ENCODE measurements at regions not wholly inside any gene's neighbourhood (a gene's known extent, or its start where the extent isn't known, plus 50 kb on each side); places are given as distances from the start of the nearest gene placed in this dataset.
"Not testable (repeated sequence)": the region's sequence is repeated elsewhere in the genome, so short reads cannot be mapped to it uniquely, and the experiment has no call there.

DNA sequence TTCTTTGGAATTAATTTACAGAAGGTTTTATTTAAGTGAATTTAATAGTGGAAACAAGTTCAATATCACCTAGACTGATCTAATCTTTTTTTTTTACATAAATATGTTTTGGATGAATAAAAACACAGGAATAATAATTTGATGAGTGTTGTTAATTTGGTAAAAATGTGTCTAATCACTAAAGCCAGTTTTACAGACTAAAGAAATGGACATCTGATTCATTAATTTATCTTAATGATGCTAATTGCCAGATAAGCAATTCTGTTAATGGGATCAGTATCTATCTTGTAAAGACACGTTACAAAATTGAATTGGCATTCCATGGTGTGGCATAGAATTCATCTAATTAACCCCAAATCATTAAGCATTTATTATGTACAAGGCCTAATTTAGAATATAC lies 743.3 kb upstream of the CDH6 start:
- H3K4me3 ChIP-seq (ENCODE audit: low read length), result no peak overlapping the region

DNA sequence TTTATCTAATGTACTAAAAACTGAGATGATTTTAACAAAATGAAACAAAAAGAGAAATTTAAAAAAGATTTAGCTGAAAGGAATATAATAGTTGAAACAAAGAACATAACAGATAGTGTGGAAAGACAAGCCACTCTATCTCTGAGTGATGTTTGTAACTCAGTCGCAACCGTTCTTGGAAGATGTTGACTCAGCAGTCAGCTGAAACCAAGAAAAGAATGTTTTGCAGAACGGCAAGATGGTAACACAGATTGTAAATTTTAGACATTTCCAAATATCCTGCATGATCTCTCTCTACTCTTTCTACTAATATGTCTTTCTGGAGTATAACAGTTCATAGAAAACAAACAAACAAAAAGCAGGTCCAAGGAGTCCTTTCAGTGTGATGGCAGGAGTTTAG lies 746.1 kb upstream of the CDH6 start:
- H3K4me3 ChIP-seq (ENCODE audit: low read length), result no peak overlapping the region
- no peak for TF ChIP-seq ZNF274 (IDR thresholded peaks at IDR 0.05; ENCODE audit: low read depth, low read length)

More for the DNA sequence above, 743.3 kb upstream of the CDH6 start:
- no peak for TF ChIP-seq ZNF274 (IDR thresholded peaks at IDR 0.05; ENCODE audit: low read depth, low read length)

DNA sequence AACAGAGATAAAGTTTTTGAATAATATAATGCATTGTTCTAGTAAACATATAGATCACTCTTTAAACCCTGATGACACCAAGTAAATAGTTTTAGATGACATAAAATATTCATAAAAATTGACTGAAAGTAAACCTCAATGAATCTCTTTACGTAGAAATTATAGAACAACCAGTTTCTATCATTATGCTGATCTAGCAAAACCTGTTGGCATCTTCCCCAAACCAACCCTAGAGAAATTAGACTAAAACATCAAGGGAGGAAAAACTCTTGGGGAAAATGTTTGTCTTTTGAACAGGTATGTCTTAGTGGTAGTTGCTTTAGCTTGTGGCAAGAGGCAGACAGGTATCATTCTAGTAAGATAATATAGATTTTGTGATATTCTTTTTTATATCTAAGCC lies 747.0 kb upstream of the CDH6 start:
- H3K4me3 ChIP-seq (ENCODE audit: low read length), result no peak overlapping the region

DNA sequence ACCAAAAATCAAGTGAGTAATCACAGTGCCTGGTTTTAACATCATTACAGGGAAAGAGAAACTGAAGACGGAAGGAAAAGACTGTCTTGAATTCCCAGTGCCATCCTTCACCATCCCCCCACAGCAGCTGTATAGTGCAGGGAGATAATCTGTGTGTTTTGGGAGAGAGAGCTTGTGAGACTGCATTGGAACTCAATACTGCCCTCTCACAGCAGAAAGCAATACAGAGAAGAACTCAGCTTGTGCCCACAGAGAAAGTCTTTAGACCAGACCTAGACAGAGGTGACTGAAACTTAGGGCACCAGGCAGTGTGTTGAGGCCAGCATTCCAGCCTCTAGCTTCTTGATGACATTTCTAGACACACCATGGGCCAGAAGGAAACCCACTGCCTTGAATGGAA lies 754.7 kb upstream of the CDH6 start:
- no peak for TF ChIP-seq ZNF274 (IDR thresholded peaks at IDR 0.05; ENCODE audit: low read depth, low read length)
- H3K4me3 ChIP-seq (ENCODE audit: low read length), result no peak overlapping the region

More for the DNA sequence above, 747.0 kb upstream of the CDH6 start:
- TF ChIP-seq ZNF274 (IDR thresholded peaks at IDR 0.05; ENCODE audit: low read depth, low read length), result no peak

DNA sequence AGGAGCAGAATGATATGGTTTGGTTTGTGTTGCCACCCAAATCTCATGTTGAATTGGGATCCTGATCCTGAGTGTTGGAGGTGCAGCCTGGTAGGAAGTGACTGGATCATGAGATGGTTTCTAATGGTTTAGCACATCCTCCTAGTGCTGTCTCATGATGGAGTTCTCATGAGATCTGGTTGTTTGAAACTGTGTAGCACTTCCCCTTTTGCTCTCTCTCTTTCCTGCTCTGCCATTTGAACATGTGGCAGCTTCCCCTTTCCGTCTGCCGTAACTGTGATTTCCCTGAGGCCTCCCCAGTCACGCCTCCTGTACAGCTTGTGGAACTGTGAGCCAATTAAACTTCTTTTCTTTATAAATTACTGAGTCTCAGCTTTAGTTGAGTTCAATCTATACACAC lies 756.8 kb upstream of the CDH6 start:
- TF ChIP-seq ZNF274 (IDR thresholded peaks at IDR 0.05; ENCODE audit: low read depth, low read length), result no peak

DNA sequence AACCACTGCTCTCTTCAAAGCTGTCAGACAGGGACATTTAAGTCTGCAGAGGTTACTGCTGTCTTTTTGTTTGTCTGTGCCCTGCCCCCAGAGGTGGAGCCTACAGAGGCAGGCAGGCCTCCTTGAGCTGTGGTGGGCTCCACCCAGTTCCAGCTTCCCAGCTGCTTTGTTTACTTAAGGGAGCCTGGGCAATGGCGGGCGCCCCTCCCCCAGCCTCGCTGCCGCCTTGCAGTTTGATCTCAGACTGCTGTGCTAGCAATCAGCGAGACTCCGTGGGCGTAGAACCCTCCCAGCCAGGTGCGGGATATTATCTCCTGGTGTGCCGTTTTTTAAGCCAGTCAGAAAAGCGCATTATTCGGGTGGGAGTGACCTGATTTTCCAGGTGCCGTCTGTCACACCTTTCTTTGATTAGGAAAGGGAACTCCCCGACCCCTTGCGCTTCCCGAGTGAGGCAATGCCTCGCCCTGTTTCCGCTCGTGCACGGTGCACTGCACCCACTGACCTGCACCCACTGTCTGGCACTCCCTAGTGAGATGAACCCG lies 764.5 kb upstream of the CDH6 start:
- not testable (repeated sequence) for H3K4me3 ChIP-seq (ENCODE audit: low read length)

More for the DNA sequence above, 756.8 kb upstream of the CDH6 start:
- H3K4me3 ChIP-seq (ENCODE audit: low read length), result no peak overlapping the region

DNA sequence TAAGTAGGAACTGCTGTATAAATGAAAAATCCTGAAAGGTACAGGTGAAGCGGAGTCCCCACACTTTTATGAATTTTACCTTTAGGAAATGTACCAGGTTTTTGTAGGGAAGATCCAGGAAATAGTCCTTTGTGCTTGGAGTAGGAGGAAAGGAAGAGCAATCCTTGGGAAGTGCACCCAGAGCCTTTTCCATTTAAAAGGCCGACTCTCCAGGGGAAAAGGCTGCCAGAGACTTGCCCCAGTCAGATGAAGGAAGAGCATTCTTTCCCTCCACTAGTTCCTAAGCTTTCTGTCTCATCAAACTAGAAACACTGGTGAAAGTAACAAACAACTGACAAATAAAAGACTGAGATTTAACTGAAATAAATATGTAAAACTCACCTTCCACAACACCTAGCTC lies 779.4 kb upstream of the CDH6 start:
- no peak overlapping the region for H3K4me3 ChIP-seq (ENCODE audit: low read length)
- TF ChIP-seq ZNF274 (IDR thresholded peaks at IDR 0.05; ENCODE audit: low read depth, low read length), result no peak

DNA sequence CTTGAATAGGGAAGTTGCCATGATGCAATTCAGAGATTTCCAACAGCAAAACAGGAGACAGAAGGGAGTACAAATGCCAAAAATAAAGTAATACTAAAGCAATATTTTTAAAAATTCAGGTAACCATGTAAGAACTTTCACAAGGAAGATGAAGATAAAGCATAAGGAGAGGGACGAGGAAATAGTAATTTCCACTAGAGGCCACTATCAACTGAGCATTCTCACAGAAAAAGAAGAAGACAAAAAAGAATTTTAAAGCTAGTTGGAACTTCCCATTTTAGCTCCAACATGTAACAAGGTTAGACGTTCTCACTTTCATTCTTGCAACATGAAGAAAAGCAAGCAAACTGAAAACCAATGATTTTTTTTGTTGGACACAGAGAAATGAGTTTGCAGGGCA lies 779.9 kb upstream of the CDH6 start:
- no peak overlapping the region for H3K4me3 ChIP-seq (ENCODE audit: low read length)
- TF ChIP-seq ZNF274 (IDR thresholded peaks at IDR 0.05; ENCODE audit: low read depth, low read length), result no peak

DNA sequence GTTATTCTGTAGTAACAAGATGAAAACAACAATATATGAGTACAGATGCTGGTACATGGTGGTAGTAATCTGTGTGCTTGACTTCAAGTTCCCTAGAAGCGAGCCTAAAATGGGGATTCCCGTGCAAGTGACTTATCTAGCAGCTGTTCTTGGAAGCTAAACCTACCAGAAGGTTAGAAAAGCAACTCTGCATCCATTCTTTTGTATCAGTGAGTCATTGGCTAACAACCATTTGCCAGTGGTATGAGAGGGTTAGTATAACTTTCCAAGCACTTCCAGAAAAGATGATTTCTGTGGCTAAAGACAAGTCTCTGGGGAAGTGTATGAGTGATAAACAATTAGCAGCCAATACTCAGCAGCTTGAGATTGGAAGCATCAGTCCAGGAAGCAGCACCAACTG lies 787.7 kb upstream of the CDH6 start:
- H3K4me3 ChIP-seq (ENCODE audit: low read length), result no peak overlapping the region
- no peak for TF ChIP-seq ZNF274 (IDR thresholded peaks at IDR 0.05; ENCODE audit: low read depth, low read length)

DNA sequence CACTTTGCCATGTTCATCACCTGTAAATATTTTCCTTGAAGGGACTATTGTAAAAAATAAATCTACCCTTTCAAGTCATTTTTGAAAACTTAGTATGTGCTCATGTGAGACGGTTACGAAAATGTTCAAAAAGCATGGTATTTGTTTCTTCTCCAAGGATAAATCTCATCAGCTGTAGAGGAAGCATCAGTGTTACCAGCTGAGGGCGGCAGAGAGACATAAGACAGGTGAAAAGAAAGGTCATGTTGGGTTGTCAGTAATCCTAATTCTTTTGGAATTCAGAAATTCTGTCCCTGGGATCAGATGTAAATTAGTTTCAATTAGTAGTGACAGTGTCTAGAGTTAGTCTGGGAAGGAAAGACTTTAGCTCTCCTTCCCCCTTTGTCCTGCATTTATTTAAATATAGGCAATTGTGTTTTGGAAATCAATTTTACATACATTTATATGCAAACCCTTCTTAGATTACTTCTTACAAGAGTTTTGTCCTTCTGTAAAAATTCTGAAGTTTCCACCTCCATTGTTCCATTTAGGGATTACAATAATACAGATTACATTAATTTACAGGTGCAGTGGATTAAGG lies 791.9 kb upstream of the CDH6 start:
- TF ChIP-seq ZNF274 (IDR thresholded peaks at IDR 0.05; ENCODE audit: low read depth, low read length), result no peak
- H3K4me3 ChIP-seq (ENCODE audit: low read length), result no peak overlapping the region

DNA sequence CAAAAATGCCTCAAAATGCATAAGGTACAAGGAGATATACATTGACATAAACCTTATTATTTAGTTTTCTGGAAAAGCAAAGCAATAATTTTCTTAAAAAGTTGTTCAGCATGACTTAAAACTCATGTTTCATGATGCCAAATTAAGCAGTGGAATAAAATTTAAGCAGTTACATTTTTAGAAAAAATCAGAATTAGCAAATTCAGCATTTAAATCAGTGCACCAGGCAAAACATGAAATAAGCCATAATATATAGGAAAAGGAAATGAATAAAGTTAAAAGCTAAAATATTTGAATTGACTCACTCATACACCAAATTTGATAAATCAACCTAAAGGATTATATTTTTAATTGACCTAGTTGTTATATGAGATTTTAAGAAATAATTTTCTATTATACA lies 795.1 kb upstream of the CDH6 start:
- TF ChIP-seq ZNF274 (IDR thresholded peaks at IDR 0.05; ENCODE audit: low read depth, low read length), result no peak
- H3K4me3 ChIP-seq (ENCODE audit: low read length), result no peak overlapping the region

DNA sequence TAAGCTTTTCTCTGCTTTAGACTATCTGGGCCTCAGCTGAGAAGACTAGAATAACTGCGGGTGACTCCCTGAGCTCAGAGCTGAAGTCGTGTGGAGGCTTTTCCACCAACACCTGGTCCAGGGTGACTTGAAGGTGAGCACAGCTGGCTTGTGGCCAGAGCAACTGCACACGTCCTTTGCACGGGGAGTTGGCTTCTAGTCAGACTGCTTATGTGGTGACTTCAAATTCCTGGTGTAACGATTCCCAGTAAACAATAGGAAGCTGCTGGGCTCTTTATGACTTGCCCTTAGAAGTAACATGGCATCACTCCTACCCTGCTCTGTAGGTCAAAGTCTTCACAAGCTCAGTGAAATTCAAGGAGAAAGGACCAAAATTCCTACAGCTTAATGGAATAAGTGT lies 800.6 kb upstream of the CDH6 start:
- no peak overlapping the region for H3K4me3 ChIP-seq (ENCODE audit: low read length)
- TF ChIP-seq ZNF274 (IDR thresholded peaks at IDR 0.05; ENCODE audit: low read depth, low read length), result no peak

DNA sequence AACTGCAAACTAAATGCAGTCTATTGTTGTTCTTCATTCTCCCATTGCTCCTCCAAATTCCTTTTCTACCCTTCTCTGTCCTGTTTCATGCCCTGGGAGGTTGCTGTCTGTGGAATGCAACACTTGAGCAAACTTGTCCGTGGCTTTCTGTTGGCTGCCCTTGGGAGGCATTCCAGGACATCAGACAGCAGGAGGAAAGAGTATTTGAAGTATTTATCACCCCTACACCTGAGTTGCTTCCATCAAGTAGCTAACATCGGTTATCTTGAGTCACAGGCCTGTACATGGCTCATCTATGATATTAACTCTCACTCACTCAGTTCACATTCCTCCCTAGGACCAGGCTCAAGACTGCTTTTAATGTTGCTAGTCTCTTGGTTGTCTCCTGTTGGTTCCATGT lies 803.4 kb upstream of the CDH6 start:
- no peak overlapping the region for H3K4me3 ChIP-seq (ENCODE audit: low read length)
- no peak for TF ChIP-seq ZNF274 (IDR thresholded peaks at IDR 0.05; ENCODE audit: low read depth, low read length)

DNA sequence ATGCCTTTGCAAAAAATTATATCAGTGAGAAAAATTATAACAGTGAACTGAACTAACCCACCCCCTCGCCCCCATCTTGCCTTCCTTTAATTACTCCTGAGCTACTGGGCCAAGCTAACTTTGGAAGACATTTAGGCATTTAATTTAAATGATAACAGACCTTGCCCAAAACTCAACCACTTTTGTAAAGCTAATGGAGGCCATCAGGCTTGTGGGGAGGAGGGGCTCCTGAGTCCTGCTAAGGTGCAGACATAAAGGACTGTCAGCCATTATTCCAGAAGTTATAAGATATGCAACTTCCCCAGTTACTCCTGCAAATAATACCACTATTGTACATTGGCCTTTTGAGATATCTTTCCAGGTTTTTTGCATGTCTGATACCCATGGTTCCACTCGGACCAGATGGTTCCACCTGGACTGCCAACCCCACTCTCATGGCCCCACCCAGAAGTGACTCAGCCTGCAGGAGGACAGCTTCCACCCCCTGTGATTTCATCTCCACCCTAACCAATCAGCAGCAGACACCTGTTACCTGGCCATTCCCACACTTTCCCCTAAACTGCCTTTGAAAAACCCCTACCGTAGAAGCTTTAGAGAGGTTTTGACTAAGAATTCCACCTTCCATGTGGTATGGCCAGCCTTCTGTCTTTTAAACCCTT lies 805.4 kb upstream of the CDH6 start:
- no peak for TF ChIP-seq ZNF274 (IDR thresholded peaks at IDR 0.05; ENCODE audit: low read depth, low read length)
- H3K4me3 ChIP-seq (ENCODE audit: low read length), result no peak overlapping the region

DNA sequence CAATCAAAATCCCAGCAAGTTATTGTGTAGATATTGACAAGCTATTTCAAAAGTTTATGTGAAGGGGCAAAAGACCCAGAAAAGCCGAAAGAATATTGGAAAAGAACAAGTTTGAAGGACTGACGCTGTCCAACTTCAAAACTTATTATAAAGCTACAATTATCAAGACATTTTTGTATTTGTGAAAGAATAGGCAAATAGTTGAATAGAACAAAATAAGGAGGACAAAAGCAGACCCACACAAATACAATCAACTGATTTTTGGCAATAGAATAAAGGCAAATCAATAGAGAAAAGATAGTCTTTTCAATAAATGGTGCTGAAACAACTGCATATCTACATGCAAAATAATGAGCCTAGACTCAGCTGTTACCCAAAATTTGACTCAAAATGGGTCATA lies 807.7 kb upstream of the CDH6 start:
- H3K4me3 ChIP-seq (ENCODE audit: low read length), result no peak overlapping the region
- TF ChIP-seq ZNF274 (IDR thresholded peaks at IDR 0.05; ENCODE audit: low read depth, low read length), result no peak

DNA sequence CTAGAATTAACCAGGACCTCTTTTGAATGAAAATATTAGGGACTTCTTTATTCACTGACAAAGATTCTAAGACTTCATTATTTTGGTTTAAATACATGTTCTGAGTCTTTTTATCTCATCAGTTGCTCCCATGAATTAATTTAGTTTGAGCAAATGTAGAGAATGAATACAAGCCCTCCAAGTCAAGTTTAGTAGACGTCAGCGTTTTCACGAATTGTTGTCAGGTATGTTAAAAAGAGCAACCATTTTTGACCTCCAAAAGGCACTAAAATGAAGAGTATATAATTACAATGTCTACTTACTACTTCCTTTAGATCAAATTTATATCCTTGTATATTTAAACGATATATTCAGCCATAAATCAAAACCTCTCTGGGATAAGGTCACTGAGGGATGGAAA lies 809.3 kb upstream of the CDH6 start:
- no peak for TF ChIP-seq ZNF274 (IDR thresholded peaks at IDR 0.05; ENCODE audit: low read depth, low read length)
- no peak overlapping the region for H3K4me3 ChIP-seq (ENCODE audit: low read length)
